Endodermal cell (in vitro differentiated cells): ENCODE measurements at regions not wholly inside any gene's neighbourhood (a gene's known extent, or its start where the extent isn't known, plus 50 kb on each side); places are given as distances from the start of the nearest gene placed in this dataset.

Experiments
- DNase-seq: peaks from one replicate; pipeline ENCODE4 v3.0.0-alpha.2; 2017
- H3K27ac ChIP-seq: 2 replicates; pipeline ENCODE4 v1.5.1; 2013; ENCODE audit warnings: mild to moderate bottlenecking, low read depth, low read length, moderate library complexity
- H3K27me3 ChIP-seq: 2 replicates; pipeline ENCODE4 v1.6.1; 2013; ENCODE audit warnings: mild to moderate bottlenecking, low read length, moderate library complexity; ENCODE audit not compliant: insufficient read depth, control insufficient read depth, poor library complexity, severe bottlenecking
- H3K36me3 ChIP-seq: 2 replicates; pipeline ENCODE4 v1.7.0; 2013; ENCODE audit warnings: mild to moderate bottlenecking, low read length, moderate library complexity; ENCODE audit not compliant: control insufficient read depth, insufficient read depth
- H3K4me1 ChIP-seq: one replicate; pipeline ENCODE4 v1.7.0; 2013; ENCODE audit warnings: low read length; ENCODE audit not compliant: control insufficient read depth, insufficient read depth
- H3K4me3 ChIP-seq: 2 replicates; pipeline ENCODE4 v1.5.1; 2013; ENCODE audit warnings: mild to moderate bottlenecking, low read length, moderate library complexity
- H3K9ac ChIP-seq: 2 replicates; pipeline ENCODE4 v1.6.1; 2013; ENCODE audit warnings: mild to moderate bottlenecking, low read length, moderate library complexity; ENCODE audit not compliant: poor library complexity, severe bottlenecking; ENCODE audit errors: extremely low read depth
- H3K9me3 ChIP-seq: 2 replicates; pipeline ENCODE4 v1.6.1; 2013; ENCODE audit warnings: mild to moderate bottlenecking, low read length, moderate library complexity; ENCODE audit not compliant: control insufficient read depth
- H3K27ac Mint-ChIP-seq: 2 replicates; pipeline ENCODE4 v1.8.0; 2020; ENCODE audit warnings: mixed read lengths
- H3K27me3 Mint-ChIP-seq: 2 replicates; pipeline ENCODE4 v1.8.0; 2021; ENCODE audit warnings: mild to moderate bottlenecking, mixed read lengths; ENCODE audit not compliant: insufficient read depth
- H3K36me3 Mint-ChIP-seq: 2 replicates; pipeline ENCODE4 v1.8.0; 2020; ENCODE audit warnings: low read depth, mixed read lengths
- H3K4me1 Mint-ChIP-seq: 2 replicates; pipeline ENCODE4 v1.8.0; 2020; ENCODE audit warnings: mixed read lengths
- H3K4me3 Mint-ChIP-seq: 2 replicates; pipeline ENCODE4 v1.8.0; 2020; ENCODE audit warnings: mild to moderate bottlenecking, moderate library complexity, mixed read lengths
- H3K9me3 Mint-ChIP-seq: 2 replicates; pipeline ENCODE4 v1.8.0; 2020; ENCODE audit warnings: mild to moderate bottlenecking, mixed read lengths
- WGBS, 2 experiments: methylation state at CpG; one replicate each; pipeline versions ENCODE4 v1.1.5 to v1.1.7; 2013; ENCODE audit warnings: missing lambda C conversion rate in 2 of 2, mixed read lengths in 1 of 2; ENCODE audit not compliant: insufficient coverage in 1 of 2, insufficient read length in 1 of 2; 5-methylcytosine and 5-hydroxymethylcytosine counted together
- TF ChIP-seq, protein P1 (sequence below): fragments of 200-600 bp; sonication (generic); conservative IDR thresholded peaks from 2 replicates; pipeline ENCODE4 v1.5.0; 2021; ENCODE audit warnings: antibody characterized with exemption, mild to moderate bottlenecking

DNA sequence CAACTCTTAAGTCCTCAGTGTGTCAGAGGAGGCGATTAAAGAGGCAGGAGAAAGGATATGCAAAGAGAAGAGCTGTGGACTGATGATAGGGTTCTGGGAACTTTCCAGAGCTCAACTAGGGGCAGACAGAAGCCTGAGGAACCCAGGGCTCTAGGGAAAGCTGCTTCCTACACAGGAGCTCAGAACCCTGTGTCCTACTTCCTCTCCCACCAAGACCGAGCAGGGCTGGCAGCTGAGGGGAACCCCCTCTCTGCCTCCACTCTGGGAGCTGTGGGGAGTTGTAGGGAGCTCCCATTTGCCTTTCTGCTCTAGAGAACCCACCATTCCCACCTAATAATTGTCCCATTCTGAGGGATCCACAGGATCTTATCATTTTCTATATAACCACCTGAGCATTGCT lies 674.3 kb downstream of the ACTL7B start:
- peaks cover 36% of the 10 kb centered on the region for H3K27me3 Mint-ChIP-seq
- H3K4me1 Mint-ChIP-seq: no peaks in the 10 kb centered on the region
- no peak overlapping the region for H3K9ac ChIP-seq
- H3K4me1 ChIP-seq: peaks cover 2% of the 10 kb centered on the region
- no peak overlapping the region for H3K27ac Mint-ChIP-seq
- H3K36me3 ChIP-seq: no peaks in the 10 kb centered on the region
- peaks cover 17% of the 10 kb centered on the region for H3K27me3 ChIP-seq
- TF ChIP-seq, protein P1, sequence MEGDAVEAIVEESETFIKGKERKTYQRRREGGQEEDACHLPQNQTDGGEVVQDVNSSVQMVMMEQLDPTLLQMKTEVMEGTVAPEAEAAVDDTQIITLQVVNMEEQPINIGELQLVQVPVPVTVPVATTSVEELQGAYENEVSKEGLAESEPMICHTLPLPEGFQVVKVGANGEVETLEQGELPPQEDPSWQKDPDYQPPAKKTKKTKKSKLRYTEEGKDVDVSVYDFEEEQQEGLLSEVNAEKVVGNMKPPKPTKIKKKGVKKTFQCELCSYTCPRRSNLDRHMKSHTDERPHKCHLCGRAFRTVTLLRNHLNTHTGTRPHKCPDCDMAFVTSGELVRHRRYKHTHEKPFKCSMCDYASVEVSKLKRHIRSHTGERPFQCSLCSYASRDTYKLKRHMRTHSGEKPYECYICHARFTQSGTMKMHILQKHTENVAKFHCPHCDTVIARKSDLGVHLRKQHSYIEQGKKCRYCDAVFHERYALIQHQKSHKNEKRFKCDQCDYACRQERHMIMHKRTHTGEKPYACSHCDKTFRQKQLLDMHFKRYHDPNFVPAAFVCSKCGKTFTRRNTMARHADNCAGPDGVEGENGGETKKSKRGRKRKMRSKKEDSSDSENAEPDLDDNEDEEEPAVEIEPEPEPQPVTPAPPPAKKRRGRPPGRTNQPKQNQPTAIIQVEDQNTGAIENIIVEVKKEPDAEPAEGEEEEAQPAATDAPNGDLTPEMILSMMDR: no peak
- no peaks in the 10 kb centered on the region for H3K36me3 Mint-ChIP-seq
- H3K4me3 Mint-ChIP-seq: no peak overlapping the region
- H3K27ac ChIP-seq: no peak overlapping the region
- 97 to 100% methylated on average over 1 to 2 of the region's 2 CpGs for WGBS, 2 experiments
- H3K9me3 Mint-ChIP-seq: no peaks in the 10 kb centered on the region
- no peak for DNase-seq
- H3K9me3 ChIP-seq: no peaks in the 10 kb centered on the region
- no peak overlapping the region for H3K4me3 ChIP-seq

DNA sequence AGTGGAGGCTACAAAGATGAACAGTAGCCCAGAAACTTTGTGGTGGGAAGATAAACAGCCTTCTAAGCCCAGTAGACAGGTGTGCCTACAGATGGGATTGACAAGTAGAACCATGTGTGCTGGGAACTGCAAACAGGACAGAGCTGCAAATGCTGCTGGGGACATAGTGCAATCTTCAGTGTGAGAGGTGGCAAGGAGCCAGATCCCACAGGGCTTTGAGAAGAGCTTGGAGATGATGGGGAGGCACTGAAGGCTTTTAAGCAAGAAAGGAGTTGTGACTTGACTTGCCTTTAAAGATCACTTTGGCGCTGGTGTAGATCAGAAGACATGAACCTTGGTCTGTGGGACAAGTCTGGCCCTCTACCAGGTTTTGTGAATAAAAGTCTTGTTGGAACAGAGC lies 675.2 kb downstream of the ACTL7B start:
- Histone ChIP-seq H3K27me3 (peaks cover 17% of the 10 kb centered on the region), H3K36me3 (no peaks in the 10 kb centered on the region), H3K4me1 (no peaks in the 10 kb centered on the region), H3K9me3 (no peaks in the 10 kb centered on the region), H3K9ac (no peak overlapping the region), H3K4me3 (no peak overlapping the region), H3K27ac (no peak overlapping the region)
- TF ChIP-seq, protein P1: no peak
- Mint-ChIP-seq H3K27me3 (peaks cover 35% of the 10 kb centered on the region), H3K36me3 (no peaks in the 10 kb centered on the region), H3K4me3 (no peak overlapping the region), H3K9me3 (no peaks in the 10 kb centered on the region), H3K27ac (no peak overlapping the region), H3K4me1 (no peaks in the 10 kb centered on the region)
- DNase-seq: no peak
- 97 to 100% methylated on average over 1 of the region's 1 CpG for WGBS, 2 experiments

DNA sequence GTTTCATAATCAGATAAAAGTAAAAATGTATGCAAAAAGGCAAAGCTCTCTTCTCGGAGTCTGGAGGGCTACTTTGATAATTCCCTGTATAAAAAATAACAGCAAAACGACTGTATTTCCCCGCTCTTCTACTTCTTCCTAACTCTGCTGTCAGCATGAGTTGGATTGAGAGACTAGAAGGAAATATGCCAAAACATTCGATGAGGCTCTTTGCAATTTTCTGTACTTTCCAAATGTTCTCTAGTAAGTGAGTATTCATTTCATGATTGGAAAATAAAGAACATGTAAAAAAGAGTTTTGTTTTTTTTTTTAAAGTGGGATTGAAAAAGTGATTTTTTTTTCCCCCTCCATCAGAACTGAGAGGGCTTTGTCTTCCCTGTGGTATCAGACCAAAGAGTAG lies 677.5 kb downstream of the ACTL7B start:
- 90 to 93% methylated on average over 2 to 4 of the region's 4 CpGs for WGBS, 2 experiments
- H3K36me3 Mint-ChIP-seq: no peaks in the 10 kb centered on the region
- TF ChIP-seq, protein P1: no peak
- peaks cover 16% of the 10 kb centered on the region for H3K27me3 Mint-ChIP-seq
- no peaks in the 10 kb centered on the region for H3K9me3 ChIP-seq
- no peaks in the 10 kb centered on the region for H3K9me3 Mint-ChIP-seq
- no peak overlapping the region for H3K4me3 Mint-ChIP-seq
- no peak for DNase-seq
- H3K4me1 ChIP-seq: no peaks in the 10 kb centered on the region
- H3K36me3 ChIP-seq: no peaks in the 10 kb centered on the region
- no peaks in the 10 kb centered on the region for H3K4me1 Mint-ChIP-seq
- no peak overlapping the region for H3K27ac ChIP-seq
- no peak overlapping the region for H3K27ac Mint-ChIP-seq
- no peak overlapping the region for H3K4me3 ChIP-seq
- H3K27me3 ChIP-seq: no peaks in the 10 kb centered on the region
- no peak overlapping the region for H3K9ac ChIP-seq
